HCT116 (cell line): ENCODE measurements at regions not wholly inside any gene's neighbourhood (a gene's known extent, or its start where the extent isn't known, plus 50 kb on each side); places are given as distances from the start of the nearest gene placed in this dataset.
"Not testable (repeated sequence)": the region's sequence is repeated elsewhere in the genome, so short reads cannot be mapped to it uniquely, and the experiment has no call there.

ENCODE experiments used
- ATAC-seq: fragments of 200-7000 bp; cut with Tn5 transposase; 2 replicates; pipeline ENCODE4 v1.9.1; 2020; ENCODE audit warnings: mild to moderate bottlenecking, moderate library complexity
- BruUV-seq: library from RNA; stranded (reverse); fragments of 400-500 nt; replicated peaks from 2 replicates; lab custom pipeline; 2021; lab: Mats Ljungman, UMichigan
- CTCF ChIA-PET: fragments of 300-600 bp; sonication (Branson Sonifier 250); formaldehyde crosslinking; loops from one replicate; lab custom pipeline; 2021; ENCODE audit warnings: antibody characterized with exemption; lab: Charles Lee
- POLR2A ChIA-PET: fragments of 300-600, 350-600 bp; sonication (Branson Sonifier 250); formaldehyde crosslinking; loops from one replicate; lab custom pipeline; 2021; ENCODE audit warnings: antibody characterized with exemption; lab: Charles Lee
- RAD21 ChIA-PET, 2 experiments: fragments of 300-600 bp; sonication (Branson Sonifier 250); formaldehyde crosslinking; loops; one replicate each; lab custom pipeline; 2023; ENCODE audit warnings: low total read pairs in 2 of 2; ENCODE audit not compliant: uncharacterized antibody in 2 of 2, unreplicated experiment in 2 of 2, low non-redundant PET in 1 of 2; lab: Charles Lee
- DNase-seq: peaks from one replicate; pipeline ENCODE4 v3.0.0-alpha.2; 2010; ENCODE audit warnings: low read depth, low spot score
- H2AFZ ChIP-seq: fragments of 200-600 bp; shearing (Covaris generic), sonication (generic); 2 replicates; pipeline ENCODE4 v1.6.1; 2017; ENCODE audit warnings: low read depth, mixed run types, mixed read lengths, antibody characterized with exemption, low read length; ENCODE audit not compliant: poor library complexity, severe bottlenecking
- H3K27ac ChIP-seq: 2 replicates; pipeline ENCODE4 v1.5.1; 2012; ENCODE audit warnings: low read depth, low read length
- H3K27me3 ChIP-seq: fragments of 200-600 bp; sonication (generic); 2 replicates; pipeline ENCODE4 v1.6.1; 2016; ENCODE audit warnings: mixed run types, low read length, mixed read lengths; ENCODE audit not compliant: insufficient read depth
- H3K36me3 ChIP-seq, 2 experiments: fragments of 200-500 bp in 1 of 2; fragments of 200-600 bp in 1 of 2; sonication (Bioruptor generic) in 1 of 2; sonication (generic) in 1 of 2; 2 replicates each; pipeline versions ENCODE4 v1.5.1 to v1.6.1; 2014 to 2016; ENCODE audit warnings: low read length in 2 of 2, inconsistent platforms in 1 of 2, mixed read lengths in 1 of 2, mixed run types in 1 of 2; ENCODE audit not compliant: insufficient read depth in 2 of 2, control insufficient read depth in 1 of 2
- H3K4me1 ChIP-seq, 2 experiments: fragments of 200-600 bp in 1 of 2; sonication (generic) in 1 of 2; 2 replicates each; pipeline versions ENCODE4 v1.5.1 to v1.6.1; 2012 to 2017; ENCODE audit warnings: low read length in 2 of 2, inconsistent platforms in 1 of 2, mild to moderate bottlenecking in 1 of 2, mixed read lengths in 1 of 2, mixed run types in 1 of 2, moderate library complexity in 1 of 2; ENCODE audit not compliant: insufficient read depth in 2 of 2, control insufficient read depth in 1 of 2
- H3K4me2 ChIP-seq: fragments of 200-600 bp; sonication (generic); 2 replicates; pipeline ENCODE4 v1.6.1; 2017; ENCODE audit warnings: mixed run types, low read length, mixed read lengths
- H3K4me3 ChIP-seq, 2 experiments: fragments of 200-600 bp in 1 of 2; sonication (generic) in 1 of 2; replicated peaks in 1 of 2; 2 replicates each; pipeline ENCODE4 v1.5.1; 2011 to 2016; ENCODE audit warnings: low read length in 2 of 2, control low read depth in 1 of 2, low read depth in 1 of 2, mild to moderate bottlenecking in 1 of 2, mixed read lengths in 1 of 2, mixed run types in 1 of 2
- H3K79me2 ChIP-seq: fragments of 200-600 bp; sonication (generic); 2 replicates; pipeline ENCODE4 v1.6.1; 2017; ENCODE audit warnings: mild to moderate bottlenecking, mixed run types, low read length, moderate library complexity, mixed read lengths; ENCODE audit not compliant: insufficient read depth
- H3K9ac ChIP-seq: fragments of 200-600 bp; sonication (generic); 2 replicates; pipeline ENCODE4 v1.6.1; 2016; ENCODE audit warnings: low read length, mixed read lengths
- H3K9me2 ChIP-seq: fragments of 200-600 bp; sonication (generic), shearing (Covaris generic); 2 replicates; pipeline ENCODE4 v1.6.1; 2017; ENCODE audit warnings: mixed run types, mild to moderate bottlenecking, moderate library complexity; ENCODE audit not compliant: insufficient read depth
- H3K9me3 ChIP-seq, 2 experiments: fragments of 200-500 bp in 1 of 2; fragments of 200-600 bp in 1 of 2; sonication (Bioruptor generic) in 1 of 2; sonication (generic) in 1 of 2; 2 replicates each; pipeline ENCODE4 v1.6.1; 2014 to 2017; ENCODE audit warnings: low read length in 2 of 2, mixed read lengths in 2 of 2, inconsistent platforms in 1 of 2, low read depth in 1 of 2, mild to moderate bottlenecking in 1 of 2, mixed run types in 1 of 2, moderate library complexity in 1 of 2; ENCODE audit not compliant: control insufficient read depth in 1 of 2, insufficient read depth in 1 of 2
- H4K20me1 ChIP-seq: fragments of 200-600 bp; sonication (generic), shearing (Covaris generic); 2 replicates; pipeline ENCODE4 v1.6.1; 2017; ENCODE audit warnings: mixed run types, mild to moderate bottlenecking, moderate library complexity; ENCODE audit not compliant: insufficient read depth
- intact Hi-C: fragments of 100-400 bp; cut with micrococcal nuclease; formaldehyde crosslinking; loops from 2 replicates; pipeline ENCODE4 v1.10.0; 2022

DNA sequence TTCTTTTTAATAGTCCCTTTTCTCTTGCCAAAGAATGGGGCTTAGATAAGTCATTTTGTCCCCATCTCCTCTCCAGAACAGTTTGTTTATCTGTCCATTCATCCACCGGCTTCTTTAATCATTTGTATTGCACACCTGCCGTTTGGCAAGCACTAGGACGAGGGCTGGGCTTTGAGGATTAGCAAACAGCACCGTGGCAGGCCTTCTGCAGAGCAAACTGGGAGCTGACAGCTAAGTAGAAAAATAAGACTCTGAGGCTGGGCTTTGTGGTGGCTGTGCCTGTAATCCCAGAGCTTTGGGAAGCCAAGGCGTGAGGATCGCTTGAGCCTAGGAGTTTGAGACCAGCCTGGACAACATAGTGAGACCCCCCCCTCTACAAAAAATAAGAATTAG, 214.2 kb upstream of the ZNF469 start:
- H3K36me3 ChIP-seq, H4K20me1 ChIP-seq, H3K9me3 ChIP-seq, DNase-seq, H3K27me3 ChIP-seq, H3K9me2 ChIP-seq, RAD21 ChIA-PET, intact Hi-C loops, H3K27ac ChIP-seq, H3K4me1 ChIP-seq, H3K4me2 ChIP-seq, CTCF ChIA-PET, ATAC-seq, H3K9ac ChIP-seq, H3K79me2 ChIP-seq, BruUV-seq, POLR2A ChIA-PET, H3K4me3 ChIP-seq, H2AFZ ChIP-seq: not testable (repeated sequence)

DNA sequence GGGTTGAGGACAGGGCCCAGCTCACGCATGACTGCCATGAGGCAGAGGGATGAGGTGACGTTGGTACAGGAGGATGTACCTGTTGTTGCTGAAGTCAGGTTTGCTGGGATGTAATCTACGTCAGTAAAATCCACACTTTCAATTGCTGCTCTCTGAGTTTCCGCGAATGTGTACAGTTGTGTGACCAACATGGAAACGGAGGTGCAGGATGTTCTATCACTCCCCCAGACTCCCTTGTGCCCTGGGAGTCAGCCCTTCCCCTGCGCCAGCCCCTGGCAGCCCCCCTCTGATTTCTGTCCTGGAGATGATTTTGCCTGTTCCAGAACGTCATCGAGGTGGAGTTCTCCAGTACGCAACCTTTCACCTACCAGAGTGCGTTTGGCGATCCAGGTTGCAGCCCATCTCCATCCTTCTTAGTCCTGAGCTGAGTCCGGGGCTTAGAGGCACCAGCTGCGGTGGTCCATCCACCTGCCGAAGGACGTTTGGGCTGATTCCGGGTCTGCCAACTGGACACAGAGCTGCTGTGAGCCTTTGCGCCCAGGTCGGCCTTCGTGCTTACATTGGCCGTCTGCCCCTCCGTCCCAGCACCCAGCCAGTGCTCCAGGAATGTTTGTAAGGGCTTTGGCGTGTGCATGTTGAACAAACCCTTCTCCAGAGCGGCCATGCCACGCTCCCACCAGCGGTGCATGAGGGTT, 213.5 kb upstream of the ZNF469 start:
- H3K9me2 ChIP-seq, H3K4me2 ChIP-seq, H3K4me3 ChIP-seq, intact Hi-C loops, H3K79me2 ChIP-seq, H3K9me3 ChIP-seq, H3K36me3 ChIP-seq, H2AFZ ChIP-seq, CTCF ChIA-PET, DNase-seq, RAD21 ChIA-PET, H3K9ac ChIP-seq, POLR2A ChIA-PET, H4K20me1 ChIP-seq, H3K27me3 ChIP-seq, BruUV-seq, H3K4me1 ChIP-seq, H3K27ac ChIP-seq, ATAC-seq: not testable (repeated sequence)

DNA sequence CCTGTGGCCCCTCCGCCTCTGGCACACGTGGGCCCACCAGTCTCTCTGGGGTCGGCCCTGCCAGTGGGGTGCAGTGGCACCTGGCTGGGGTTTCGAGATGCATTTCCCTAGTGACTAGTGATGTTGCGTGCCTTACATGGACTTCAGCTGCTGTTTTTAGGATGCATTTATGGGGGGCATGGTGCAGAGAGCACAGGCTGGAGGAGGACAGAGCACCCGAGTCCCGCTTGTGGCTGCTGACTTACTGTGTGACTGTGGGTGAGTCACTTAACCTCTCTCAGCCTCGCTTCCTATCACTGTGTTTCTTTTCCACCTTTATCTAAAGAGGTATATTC, 213.0 kb upstream of the ZNF469 start:
- H3K27ac ChIP-seq, DNase-seq, H3K36me3 ChIP-seq, intact Hi-C loops, RAD21 ChIA-PET, BruUV-seq, H2AFZ ChIP-seq, H3K79me2 ChIP-seq, H3K4me3 ChIP-seq, H3K9ac ChIP-seq, H3K9me3 ChIP-seq, H3K4me1 ChIP-seq, POLR2A ChIA-PET, CTCF ChIA-PET, H4K20me1 ChIP-seq, H3K4me2 ChIP-seq, H3K9me2 ChIP-seq, H3K27me3 ChIP-seq, ATAC-seq: not testable (repeated sequence)
